ENCODE measurements at regions not wholly inside any gene's neighbourhood (a gene's known extent, or its start where the extent isn't known, plus 50 kb on each side); places are given as distances from the start of the nearest gene placed in this dataset.
"Not testable (repeated sequence)": the region's sequence is repeated elsewhere in the genome, so short reads cannot be mapped to it uniquely, and the experiment has no call there.

GRCh38 chr10:2529945-2530344 lies 537.4 kb upstream of the PFKP start:
- Mint-ChIP-seq H3K27ac (no peak overlapping the region), H3K36me3 (no peaks in the 10 kb centered on the region), H3K4me3 (no peak overlapping the region), H3K9me3 (no peaks in the 10 kb centered on the region), H3K4me1 (no peaks in the 10 kb centered on the region)
- no peak for ATAC-seq
- DNase-seq (ENCODE audit: low spot score in 2 of 2), result no peak

GRCh38 chr10:2525781-2526180 lies 541.6 kb upstream of the PFKP start:
- no peak overlapping the region for H3K4me3 Mint-ChIP-seq
- no peak overlapping the region for H3K27ac Mint-ChIP-seq
- DNase-seq (ENCODE audit: low spot score in 2 of 2) (no peak), ATAC-seq (no peak)
- peaks cover 4% of the 10 kb centered on the region for H3K9me3 Mint-ChIP-seq
- no peaks in the 10 kb centered on the region for H3K4me1 Mint-ChIP-seq
- H3K36me3 Mint-ChIP-seq, result no peaks in the 10 kb centered on the region

- Mint-ChIP-seq H3K27ac (no peak overlapping the region), H3K9me3 (peaks cover 6% of the 10 kb centered on the region), H3K4me3 (no peak overlapping the region), H3K4me1 (no peaks in the 10 kb centered on the region), H3K36me3 (no peaks in the 10 kb centered on the region)
- DNase-seq (ENCODE audit: low spot score in 2 of 2), result no peak
- no peak for ATAC-seq
Measured at GRCh38 chr10:2519139-2519538, 548.2 kb upstream of the PFKP start.

- Mint-ChIP-seq H3K27ac (no peak overlapping the region), H3K36me3 (no peaks in the 10 kb centered on the region), H3K9me3 (peaks cover 8% of the 10 kb centered on the region), H3K4me1 (no peaks in the 10 kb centered on the region), H3K4me3 (no peak overlapping the region)
- no peak for ATAC-seq
- no peak for DNase-seq (ENCODE audit: low spot score in 2 of 2)
Measured at GRCh38 chr10:2509081-2509531, 558.2 kb upstream of the PFKP start.

GRCh38 chr10:2501366-2501940 lies 565.9 kb upstream of the PFKP start:
- H3K9me3 Mint-ChIP-seq, result peaks cover 11% of the 10 kb centered on the region
- DNase-seq (ENCODE audit: low spot score in 2 of 2); H3K4me1 Mint-ChIP-seq; H3K4me3 Mint-ChIP-seq; H3K36me3 Mint-ChIP-seq; H3K27ac Mint-ChIP-seq; ATAC-seq: not testable (repeated sequence)

GRCh38 chr10:2494399-2494798 lies 572.9 kb upstream of the PFKP start:
- H3K9me3 Mint-ChIP-seq, result peaks cover 8% of the 10 kb centered on the region
- H3K4me1 Mint-ChIP-seq, result no peaks in the 10 kb centered on the region
- no peak for DNase-seq (ENCODE audit: low spot score in 2 of 2)
- no peaks in the 10 kb centered on the region for H3K36me3 Mint-ChIP-seq
- H3K4me3 Mint-ChIP-seq, result no peak overlapping the region
- no peak for ATAC-seq
- H3K27ac Mint-ChIP-seq, result no peak overlapping the region

- DNase-seq (ENCODE audit: low spot score in 2 of 2) (no peak), ATAC-seq (no peak)
- no peak overlapping the region for H3K4me3 Mint-ChIP-seq
- no peak overlapping the region for H3K27ac Mint-ChIP-seq
- no peaks in the 10 kb centered on the region for H3K36me3 Mint-ChIP-seq
- no peaks in the 10 kb centered on the region for H3K4me1 Mint-ChIP-seq
- peaks cover 3% of the 10 kb centered on the region for H3K9me3 Mint-ChIP-seq
Measured at GRCh38 chr10:2488446-2489005, 578.8 kb upstream of the PFKP start.

GRCh38 chr10:2487921-2488320 lies 579.4 kb upstream of the PFKP start:
- ATAC-seq (no peak), DNase-seq (ENCODE audit: low spot score in 2 of 2) (no peak)
- Mint-ChIP-seq H3K27ac (no peak overlapping the region), H3K4me1 (no peaks in the 10 kb centered on the region), H3K9me3 (peaks cover 3% of the 10 kb centered on the region), H3K36me3 (no peaks in the 10 kb centered on the region), H3K4me3 (no peak overlapping the region)

- Mint-ChIP-seq H3K4me1 (no peaks in the 10 kb centered on the region), H3K36me3 (no peaks in the 10 kb centered on the region), H3K27ac (no peak overlapping the region), H3K4me3 (no peak overlapping the region), H3K9me3 (peaks cover 17% of the 10 kb centered on the region)
- DNase-seq (ENCODE audit: low spot score in 2 of 2), result no peak
- ATAC-seq, result no peak
Measured at GRCh38 chr10:2478656-2479055, 588.7 kb upstream of the PFKP start.

- ATAC-seq, result no peak
- peaks cover 18% of the 10 kb centered on the region for H3K9me3 Mint-ChIP-seq
Measured at GRCh38 chr10:2476812-2477553, 590.4 kb upstream of the PFKP start.

GRCh38 chr10:2476218-2476811 lies 591.0 kb upstream of the PFKP start:
- Mint-ChIP-seq H3K36me3 (no peaks in the 10 kb centered on the region), H3K27ac (no peak overlapping the region), H3K4me3 (no peak overlapping the region), H3K4me1 (no peaks in the 10 kb centered on the region), H3K9me3 (peaks cover 14% of the 10 kb centered on the region)
- DNase-seq (ENCODE audit: low spot score in 2 of 2) (no peak), ATAC-seq (no peak)

More at GRCh38 chr10:2476812-2477553, 590.4 kb upstream of the PFKP start:
- H3K36me3 Mint-ChIP-seq, result no peaks in the 10 kb centered on the region
- no peak overlapping the region for H3K27ac Mint-ChIP-seq
- no peak overlapping the region for H3K4me3 Mint-ChIP-seq
- DNase-seq (ENCODE audit: low spot score in 2 of 2), result no peak
- no peaks in the 10 kb centered on the region for H3K4me1 Mint-ChIP-seq

GRCh38 chr10:2475711-2476217 lies 591.6 kb upstream of the PFKP start:
- no peaks in the 10 kb centered on the region for H3K36me3 Mint-ChIP-seq
- no peak for DNase-seq (ENCODE audit: low spot score in 2 of 2)

GRCh38 chr10:2471811-2472210 lies 595.5 kb upstream of the PFKP start:
- no peak overlapping the region for H3K27ac Mint-ChIP-seq
- DNase-seq (ENCODE audit: low spot score in 2 of 2) (no peak), ATAC-seq (no peak)
- H3K36me3 Mint-ChIP-seq, result no peaks in the 10 kb centered on the region
- H3K9me3 Mint-ChIP-seq, result peaks cover 11% of the 10 kb centered on the region
- no peaks in the 10 kb centered on the region for H3K4me1 Mint-ChIP-seq
- H3K4me3 Mint-ChIP-seq, result no peak overlapping the region

More at GRCh38 chr10:2475711-2476217, 591.6 kb upstream of the PFKP start:
- no peak overlapping the region for H3K27ac Mint-ChIP-seq
- H3K4me1 Mint-ChIP-seq, result no peaks in the 10 kb centered on the region
- H3K4me3 Mint-ChIP-seq, result no peak overlapping the region
- ATAC-seq, result no peak
- peaks cover 11% of the 10 kb centered on the region for H3K9me3 Mint-ChIP-seq

- no peaks in the 10 kb centered on the region for H3K36me3 Mint-ChIP-seq
- peaks cover 13% of the 10 kb centered on the region for H3K9me3 Mint-ChIP-seq
- H3K4me3 Mint-ChIP-seq, result no peak overlapping the region
- no peaks in the 10 kb centered on the region for H3K4me1 Mint-ChIP-seq
- no peak overlapping the region for H3K27ac Mint-ChIP-seq
- DNase-seq (ENCODE audit: low spot score in 2 of 2), result no peak
- no peak for ATAC-seq
Measured at GRCh38 chr10:2469802-2470201, 597.5 kb upstream of the PFKP start.

GRCh38 chr10:2464483-2464882 lies 602.9 kb upstream of the PFKP start:
- no peak overlapping the region for H3K4me3 Mint-ChIP-seq
- H3K27ac Mint-ChIP-seq, result no peak overlapping the region
- H3K4me1 Mint-ChIP-seq, result no peaks in the 10 kb centered on the region
- no peak for DNase-seq (ENCODE audit: low spot score in 2 of 2)
- no peak for ATAC-seq
- H3K9me3 Mint-ChIP-seq, result peaks cover 14% of the 10 kb centered on the region
- no peaks in the 10 kb centered on the region for H3K36me3 Mint-ChIP-seq

Measured in stimulated activated effector memory CD8-positive, alpha-beta T cell treated with anti-CD3 and anti-CD28 coated beads, Interleukin-12 subunit alpha, Interleukin-12 subunit beta, amount 100 ng/mL, for 72 hours (primary cell).